Naive B cell (primary cell): ENCODE measurements at regions not wholly inside any gene's neighbourhood (a gene's known extent, or its start where the extent isn't known, plus 50 kb on each side); places are given as distances from the start of the nearest gene placed in this dataset.

Source experiments
- ATAC-seq, 2 donors: fragments of 150-1000 bp; cut with Tn5 transposase; 2 replicates each; pipeline ENCODE4 v1.10.0; 2021; ENCODE audit warnings: low read depth in 2 of 2, mild to moderate bottlenecking in 2 of 2, moderate library complexity in 2 of 2
- DNase-seq: peaks from one replicate; pipeline ENCODE4 v3.0.0; 2022
- H3K27ac Mint-ChIP-seq, 6 donors: one replicate each; pipeline ENCODE4 v1.8.0; 2020 to 2022; ENCODE audit warnings: mild to moderate bottlenecking in 6 of 6, mixed read lengths in 6 of 6, moderate library complexity in 5 of 6, inconsistent platforms in 2 of 6
- H3K27me3 Mint-ChIP-seq, 3 donors: one replicate each; pipeline ENCODE4 v1.8.0; 2021 to 2022; ENCODE audit warnings: mixed read lengths in 3 of 3, mild to moderate bottlenecking in 1 of 3
- H3K36me3 Mint-ChIP-seq, 2 donors: one replicate each; pipeline ENCODE4 v1.8.0; 2020 to 2022; ENCODE audit warnings: mixed read lengths in 2 of 2, inconsistent platforms in 1 of 2, mild to moderate bottlenecking in 1 of 2
- H3K4me1 Mint-ChIP-seq, 3 donors: one replicate each; pipeline ENCODE4 v1.8.0; 2020 to 2022; ENCODE audit warnings: mixed read lengths in 3 of 3, inconsistent platforms in 1 of 3, mild to moderate bottlenecking in 1 of 3, moderate library complexity in 1 of 3
- H3K4me3 Mint-ChIP-seq, 8 donors: one replicate each; pipeline ENCODE4 v1.8.0; 2020 to 2022; ENCODE audit warnings: mild to moderate bottlenecking in 8 of 8, mixed read lengths in 8 of 8, moderate library complexity in 8 of 8, inconsistent platforms in 2 of 8
- H3K9me3 Mint-ChIP-seq, 7 donors: one replicate each; pipeline ENCODE4 v1.8.0; 2020 to 2022; ENCODE audit warnings: mixed read lengths in 7 of 7, mild to moderate bottlenecking in 5 of 7, inconsistent platforms in 2 of 7, moderate library complexity in 1 of 7

DNA sequence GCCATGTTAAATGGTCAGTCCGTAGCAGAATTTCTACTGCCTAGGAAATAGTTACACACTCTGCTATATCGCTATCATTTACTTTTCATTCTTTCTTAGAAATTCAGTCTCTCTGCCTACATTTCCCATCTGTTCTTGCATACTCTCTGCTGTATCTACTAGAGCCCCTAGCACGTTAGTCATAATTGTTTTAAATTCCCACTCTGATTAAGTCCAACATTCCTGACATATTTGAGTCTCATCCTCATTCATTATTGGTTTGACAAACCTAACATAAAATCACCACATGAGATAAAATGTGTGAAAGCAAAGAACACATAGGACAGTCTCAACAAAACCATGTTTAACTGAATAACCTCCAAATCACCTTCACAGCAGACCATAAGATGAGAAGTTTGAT is 513.6 kb downstream of the PLPP3 start:
- Mint-ChIP-seq H3K4me1 (peaks cover 8 to 13% (median 12%) of the 10 kb centered on the region in 3 donors), H3K27ac (no peak overlapping the region), H3K9me3 (no peaks in the 10 kb centered on the region), H3K36me3 (no peaks in the 10 kb centered on the region), H3K4me3 (no peak overlapping the region), H3K27me3 (peaks cover 0 to 9% (median 5%) of the 10 kb centered on the region in 3 donors)
- ATAC-seq = no peak
- DNase-seq = no peak

DNA sequence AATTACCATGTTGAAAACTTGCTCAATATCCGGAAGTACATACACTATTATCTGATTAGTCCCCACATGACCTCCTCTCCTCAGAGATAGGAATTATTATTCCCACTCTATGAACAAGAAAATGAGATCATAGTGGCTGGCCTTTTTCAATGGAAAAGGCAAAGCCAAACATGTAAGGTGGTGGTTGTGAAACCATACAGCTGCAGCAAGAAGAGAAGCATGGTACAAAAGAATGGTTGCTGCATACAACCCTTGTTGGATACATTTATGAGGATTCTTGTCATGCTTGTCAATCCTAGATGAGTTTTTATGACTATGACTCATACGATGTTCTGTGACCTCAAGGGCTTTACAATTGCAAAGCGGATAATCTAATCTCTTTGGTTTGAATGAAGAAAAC is 514.7 kb downstream of the PLPP3 start:
- no peak overlapping the region for H3K4me3 Mint-ChIP-seq
- no peaks in the 10 kb centered on the region for H3K9me3 Mint-ChIP-seq
- H3K36me3 Mint-ChIP-seq = no peaks in the 10 kb centered on the region
- ATAC-seq (no peak), DNase-seq (no peak)
- peaks cover 0 to 9% (median 5%) of the 10 kb centered on the region in 3 donors for H3K27me3 Mint-ChIP-seq
- no peak overlapping the region for H3K27ac Mint-ChIP-seq
- H3K4me1 Mint-ChIP-seq = peaks cover 8 to 13% (median 12%) of the 10 kb centered on the region in 3 donors

DNA sequence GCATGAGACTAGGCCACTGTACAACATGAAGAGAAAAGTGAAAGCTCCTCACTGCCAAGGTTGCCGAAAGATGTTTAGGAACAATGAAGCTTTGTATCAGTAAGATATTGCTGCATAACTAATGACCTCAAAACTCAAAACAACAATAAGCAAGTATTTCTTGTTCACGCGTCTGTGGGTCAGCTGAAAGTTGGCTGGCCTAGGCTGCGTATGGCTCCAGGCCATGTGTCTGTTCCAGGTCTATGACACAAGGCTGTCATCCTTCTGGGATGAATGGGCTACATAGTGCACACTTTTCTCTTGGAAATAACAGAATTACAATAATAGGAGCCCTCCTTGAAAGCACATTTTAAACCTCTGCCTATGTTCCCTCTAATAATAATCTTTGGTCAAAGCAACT is 515.9 kb downstream of the PLPP3 start:
- DNase-seq (no peak), ATAC-seq (no peak)
- no peaks in the 10 kb centered on the region for H3K36me3 Mint-ChIP-seq
- peaks cover 0 to 9% (median 0%) of the 10 kb centered on the region in 3 donors for H3K27me3 Mint-ChIP-seq
- H3K9me3 Mint-ChIP-seq = no peaks in the 10 kb centered on the region
- H3K27ac Mint-ChIP-seq = no peak overlapping the region
- no peak overlapping the region for H3K4me3 Mint-ChIP-seq
- H3K4me1 Mint-ChIP-seq = peaks cover 8 to 13% (median 12%) of the 10 kb centered on the region in 3 donors

DNA sequence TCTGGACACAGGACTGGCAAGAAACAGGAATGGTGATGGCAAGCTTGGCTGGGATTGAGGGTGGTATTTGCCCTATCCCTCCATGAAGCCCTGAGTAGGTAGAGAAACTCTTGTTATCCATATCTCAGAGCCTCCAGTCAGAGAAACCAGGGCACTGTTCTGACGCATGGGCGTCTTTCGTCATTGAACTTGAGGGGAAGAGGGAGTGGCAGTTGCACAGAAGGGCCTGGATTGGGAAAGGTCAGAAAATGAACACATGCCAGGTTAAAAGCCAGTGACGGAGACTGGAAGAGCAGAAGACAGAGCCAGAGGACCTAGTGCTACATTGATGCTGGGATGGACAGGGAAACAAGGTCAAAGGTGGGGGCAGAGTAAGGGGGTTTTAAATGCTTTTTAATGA is 516.7 kb downstream of the PLPP3 start:
- Mint-ChIP-seq H3K4me1 (peaks cover 8 to 13% (median 12%) of the 10 kb centered on the region in 3 donors), H3K9me3 (no peaks in the 10 kb centered on the region), H3K4me3 (no peak overlapping the region), H3K27ac (peak overlapping the region in 2 of 6 donors; percentile 2 to 4), H3K36me3 (no peaks in the 10 kb centered on the region), H3K27me3 (peaks cover 0 to 9% (median 0%) of the 10 kb centered on the region in 3 donors)
- ATAC-seq = no peak
- no peak for DNase-seq

DNA sequence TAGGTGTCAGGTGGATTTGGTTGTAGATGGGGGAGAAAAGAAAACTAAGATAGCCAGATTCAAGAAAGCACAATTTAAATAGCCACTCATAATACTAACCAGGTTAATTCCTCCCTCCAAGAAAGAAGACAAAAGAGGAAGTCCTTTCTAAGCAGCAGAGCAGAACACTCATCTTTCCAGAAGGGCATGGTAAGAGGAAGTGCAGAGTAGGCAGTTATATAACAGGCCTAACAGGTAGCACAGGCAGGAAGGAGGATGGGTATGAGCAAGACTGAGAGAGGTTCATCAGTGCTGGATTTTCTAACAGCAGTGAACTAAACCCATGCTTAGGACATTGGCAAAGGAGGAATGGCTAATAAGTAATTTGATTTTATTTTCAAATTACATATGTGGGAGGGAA is 517.5 kb downstream of the PLPP3 start:
- peak; percentile 4 for DNase-seq
- Mint-ChIP-seq H3K27me3 (peaks cover 0 to under 1% (median 0%) of the 10 kb centered on the region in 3 donors), H3K9me3 (no peaks in the 10 kb centered on the region), H3K36me3 (no peaks in the 10 kb centered on the region), H3K27ac (peak overlapping the region in 2 of 6 donors; percentile 2 to 4), H3K4me1 (peaks cover 8 to 13% (median 12%) of the 10 kb centered on the region in 3 donors), H3K4me3 (no peak overlapping the region)
- ATAC-seq = peak; percentile 92 to 95

DNA sequence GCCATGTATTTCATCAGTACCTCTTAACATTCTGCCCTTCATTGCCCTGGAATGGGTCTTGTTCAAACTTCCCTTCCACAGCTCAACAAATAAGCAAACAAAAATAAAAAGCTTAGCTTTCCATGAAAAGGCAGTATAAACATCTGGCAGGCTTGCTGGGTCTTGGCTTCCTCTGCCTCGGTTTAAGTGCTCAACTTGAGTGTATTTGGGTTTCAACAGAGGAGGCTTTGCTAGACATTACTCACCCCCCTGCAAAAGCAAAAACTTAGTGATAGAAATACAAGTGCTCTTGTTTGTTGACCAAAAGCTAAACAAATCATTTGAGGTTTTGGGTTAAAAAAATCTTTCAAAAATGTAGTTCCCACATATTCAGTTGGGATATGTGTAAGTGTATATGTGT is 518.5 kb downstream of the PLPP3 start:
- Mint-ChIP-seq H3K4me3 (no peak overlapping the region), H3K27me3 (no peaks in the 10 kb centered on the region), H3K9me3 (no peaks in the 10 kb centered on the region), H3K4me1 (peaks cover 8 to 13% (median 12%) of the 10 kb centered on the region in 3 donors), H3K36me3 (no peaks in the 10 kb centered on the region), H3K27ac (no peak overlapping the region)
- no peak for ATAC-seq
- no peak for DNase-seq

DNA sequence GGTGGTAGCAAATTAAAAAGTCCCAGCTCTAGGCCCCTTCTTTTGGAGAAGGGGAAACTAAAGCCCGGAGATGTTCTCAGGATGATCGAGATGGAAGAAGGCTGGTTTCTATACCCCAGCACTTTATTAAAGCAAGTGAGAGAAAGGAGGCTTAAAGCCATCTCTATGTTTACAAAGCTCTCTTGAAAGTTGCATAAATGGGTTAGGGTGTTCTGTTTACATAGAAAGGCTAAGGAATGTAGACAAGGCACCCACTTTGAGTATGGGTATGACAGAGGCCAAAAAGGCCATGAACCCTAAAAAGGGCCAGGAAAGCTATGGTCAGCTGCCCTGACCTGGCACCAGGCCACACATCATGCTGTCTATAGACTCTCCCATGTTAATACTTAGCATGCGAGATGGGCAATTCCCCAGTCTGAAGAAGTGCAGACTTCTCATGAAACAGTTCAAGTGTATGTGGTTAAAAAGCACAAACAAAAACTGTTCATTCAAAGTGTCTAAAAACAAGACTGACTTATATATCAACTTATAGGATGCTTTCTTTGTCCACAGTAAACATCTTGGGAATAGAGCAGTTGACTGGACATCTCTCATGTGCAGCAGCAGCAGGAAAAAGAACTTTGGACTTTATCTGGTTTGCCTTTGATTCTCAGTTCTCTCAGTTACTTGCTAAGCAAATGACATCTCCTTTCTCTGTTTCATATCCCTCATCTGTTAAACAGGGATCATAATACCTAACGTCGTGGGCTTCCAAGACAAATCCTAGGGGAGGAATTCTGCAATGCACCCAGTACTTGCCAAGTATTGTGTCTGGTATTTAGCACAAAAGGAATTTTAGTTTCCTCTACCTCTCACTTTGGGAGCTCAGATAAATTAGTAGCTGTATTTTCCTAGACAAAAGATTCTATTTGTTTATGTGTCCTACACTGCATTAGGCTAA is 521.6 kb downstream of the PLPP3 start:
- ATAC-seq = no peak
- H3K4me3 Mint-ChIP-seq = no peak overlapping the region

DNA sequence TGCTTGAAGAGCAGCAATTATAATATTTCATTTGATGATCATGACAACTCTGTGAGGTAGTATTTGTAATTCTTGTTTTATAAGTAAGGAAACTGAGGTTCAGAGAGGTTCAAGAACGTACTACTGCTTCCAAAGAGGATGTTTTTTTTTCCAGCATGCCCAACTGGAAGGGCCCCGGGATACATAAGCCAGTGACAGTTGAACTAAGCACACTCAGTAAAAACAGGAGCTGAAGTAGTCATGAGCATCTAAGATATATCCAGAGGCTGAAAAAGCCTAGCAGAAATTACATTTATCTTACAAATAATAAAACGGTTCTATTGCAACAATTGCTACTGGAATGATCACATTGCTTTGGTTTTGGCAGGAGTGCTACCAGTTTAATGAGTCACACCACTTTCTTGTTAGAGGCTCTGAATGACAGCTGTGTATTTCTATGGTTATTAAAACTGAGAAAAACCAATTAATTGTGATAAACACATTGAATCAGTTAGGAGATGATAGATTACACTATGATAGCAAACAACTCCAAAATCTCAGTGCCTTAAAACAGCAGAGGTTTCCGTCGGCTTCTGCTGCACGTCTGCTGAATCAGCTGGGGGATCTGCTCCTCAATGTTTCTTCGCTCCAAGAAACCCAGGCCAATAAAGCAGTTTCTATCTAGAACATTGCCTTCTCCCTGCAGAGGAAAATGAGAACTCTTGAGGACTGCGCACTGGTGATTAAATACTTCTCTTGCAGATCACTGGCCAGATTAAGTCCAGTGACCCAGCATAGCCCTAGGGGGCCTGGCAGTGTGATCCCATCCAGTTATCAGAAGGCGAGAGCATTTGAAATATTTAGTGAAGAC is 522.7 kb downstream of the PLPP3 start:
- no peak overlapping the region for H3K4me3 Mint-ChIP-seq
- H3K9me3 Mint-ChIP-seq = no peaks in the 10 kb centered on the region
- H3K27me3 Mint-ChIP-seq = peaks cover 0 to 20% (median 7%) of the 10 kb centered on the region in 3 donors
- H3K27ac Mint-ChIP-seq = no peak overlapping the region
- no peak for DNase-seq
- H3K36me3 Mint-ChIP-seq = no peaks in the 10 kb centered on the region
- peaks cover 1 to 3% (median 2%) of the 10 kb centered on the region in 3 donors for H3K4me1 Mint-ChIP-seq
- ATAC-seq = no peak

More for the DNA sequence above, 521.6 kb downstream of the PLPP3 start:
- Mint-ChIP-seq H3K4me1 (peaks cover 8 to 12% (median 12%) of the 10 kb centered on the region in 3 donors), H3K27me3 (peaks cover 0 to 15% (median 5%) of the 10 kb centered on the region in 3 donors), H3K27ac (no peak overlapping the region), H3K36me3 (no peaks in the 10 kb centered on the region), H3K9me3 (no peaks in the 10 kb centered on the region)
- no peak for DNase-seq

DNA sequence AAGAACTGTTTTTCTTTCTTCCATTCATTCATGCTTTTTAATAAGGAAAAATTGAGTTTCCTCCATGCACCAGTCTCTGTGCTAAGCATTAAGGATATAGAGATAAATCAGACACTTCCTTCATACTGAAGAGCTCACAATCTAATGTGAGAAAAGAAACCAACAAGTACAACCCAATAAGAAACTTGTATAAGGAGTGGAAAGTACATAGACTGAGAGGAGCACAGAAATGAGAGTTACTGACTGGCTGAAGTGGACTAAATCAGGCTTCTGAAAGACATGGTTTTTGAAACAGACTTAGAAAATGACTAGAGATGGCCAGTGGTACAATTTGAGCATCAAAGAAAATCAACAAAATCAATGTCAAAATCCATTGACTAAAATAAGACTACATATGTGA is 524.4 kb downstream of the PLPP3 start:
- Mint-ChIP-seq H3K36me3 (no peaks in the 10 kb centered on the region), H3K4me3 (no peak overlapping the region), H3K4me1 (no peaks in the 10 kb centered on the region), H3K9me3 (peaks cover 0 to 8% (median 4%) of the 10 kb centered on the region in 7 donors), H3K27ac (peak overlapping the region in 1 of 6 donors; percentile 24), H3K27me3 (peaks cover 0 to 20% (median 7%) of the 10 kb centered on the region in 3 donors)
- DNase-seq (no peak), ATAC-seq (no peak)

DNA sequence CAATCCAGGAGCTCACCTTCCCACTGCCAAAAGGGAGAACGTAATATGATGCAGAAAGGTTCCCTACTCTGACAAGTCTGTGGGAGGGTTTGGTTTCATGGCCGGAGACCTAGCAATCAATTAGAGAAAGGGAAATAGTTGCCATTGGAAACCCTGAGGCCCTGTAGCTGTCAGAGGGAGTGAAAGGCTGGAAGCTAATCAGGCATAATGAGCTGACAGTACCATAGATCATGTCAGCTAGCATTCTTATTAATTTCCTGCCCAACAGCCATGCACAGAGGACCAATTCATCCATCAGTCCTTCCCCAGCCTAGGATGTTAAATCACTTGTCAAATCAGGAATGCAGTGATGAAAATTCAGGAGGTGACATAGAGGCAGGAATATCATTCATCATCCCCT is 527.3 kb downstream of the PLPP3 start:
- H3K4me3 Mint-ChIP-seq = no peak overlapping the region
- H3K9me3 Mint-ChIP-seq = peaks cover 0 to 10% (median 7%) of the 10 kb centered on the region in 7 donors
- no peak overlapping the region for H3K27ac Mint-ChIP-seq
- no peaks in the 10 kb centered on the region for H3K4me1 Mint-ChIP-seq
- no peak for DNase-seq
- H3K27me3 Mint-ChIP-seq = peaks cover 0 to 20% (median 7%) of the 10 kb centered on the region in 3 donors
- no peaks in the 10 kb centered on the region for H3K36me3 Mint-ChIP-seq
- ATAC-seq = no peak

DNA sequence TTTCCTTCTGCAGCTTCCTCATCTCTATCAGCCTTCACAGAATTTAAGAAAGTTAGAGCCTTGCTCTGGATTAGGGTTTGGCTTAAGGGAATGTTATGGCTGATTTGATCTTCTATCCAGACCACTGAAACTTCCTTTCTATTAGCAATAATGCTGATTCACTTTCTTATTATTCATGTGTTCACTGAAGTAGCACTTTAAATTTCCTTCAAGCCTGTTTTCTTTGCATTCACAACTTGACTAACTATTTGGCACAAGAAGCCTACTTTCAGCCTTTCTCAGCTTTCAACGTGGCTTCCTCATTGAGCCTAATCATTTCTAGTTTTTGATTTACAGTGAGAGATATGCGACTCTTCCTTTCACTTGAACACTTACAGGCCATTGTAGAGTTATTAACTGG is 528.5 kb downstream of the PLPP3 start:
- no peaks in the 10 kb centered on the region for H3K4me1 Mint-ChIP-seq
- ATAC-seq (no peak), DNase-seq (no peak)
- peaks cover 0 to 10% (median 7%) of the 10 kb centered on the region in 7 donors for H3K9me3 Mint-ChIP-seq
- no peak overlapping the region for H3K27ac Mint-ChIP-seq
- H3K36me3 Mint-ChIP-seq = no peaks in the 10 kb centered on the region
- H3K4me3 Mint-ChIP-seq = no peak overlapping the region
- peaks cover 0 to 20% (median 7%) of the 10 kb centered on the region in 3 donors for H3K27me3 Mint-ChIP-seq

DNA sequence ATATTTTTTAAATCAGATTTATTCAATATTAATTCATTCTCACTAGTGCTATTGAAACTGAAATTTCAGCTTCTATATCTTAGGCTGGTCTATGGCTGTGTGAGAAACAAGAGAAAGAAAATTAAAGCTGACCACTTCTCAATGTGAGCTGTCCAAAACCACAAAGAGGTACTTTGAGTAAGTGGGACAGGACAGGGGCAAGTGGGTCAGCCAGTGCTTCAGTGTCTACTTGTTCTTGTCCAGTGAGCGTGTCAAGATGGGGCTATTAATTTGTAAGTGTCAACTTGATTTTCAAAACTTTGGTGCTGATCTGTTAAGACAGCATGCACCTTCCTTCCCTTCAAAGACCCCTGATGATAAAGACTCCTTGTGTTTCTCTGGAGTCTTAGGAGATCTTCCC is 533.9 kb downstream of the PLPP3 start:
- Mint-ChIP-seq H3K4me1 (no peaks in the 10 kb centered on the region), H3K36me3 (no peaks in the 10 kb centered on the region), H3K4me3 (no peak overlapping the region), H3K27ac (no peak overlapping the region), H3K27me3 (peaks cover 0 to 13% (median 5%) of the 10 kb centered on the region in 3 donors), H3K9me3 (peaks cover 0 to 8% (median 5%) of the 10 kb centered on the region in 7 donors)
- DNase-seq (no peak), ATAC-seq (no peak)

DNA sequence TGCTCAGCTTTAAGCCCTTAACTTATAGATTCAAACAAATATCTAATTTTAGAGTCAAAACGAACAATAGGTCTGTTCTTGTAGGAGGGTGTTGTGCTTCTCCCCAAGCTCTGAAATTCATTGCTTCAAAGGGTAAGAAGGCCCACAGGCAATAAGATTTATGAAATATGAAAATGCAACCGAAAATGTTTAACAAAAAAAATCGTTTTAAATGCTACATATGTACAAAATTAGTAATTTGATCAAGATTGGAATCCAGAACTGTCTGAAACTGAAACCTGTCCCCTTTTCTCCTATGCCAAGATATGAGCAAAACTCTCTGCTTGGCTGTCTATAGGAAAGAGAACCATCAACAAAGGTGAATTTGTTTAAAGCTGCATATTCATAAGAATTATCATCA is 534.3 kb downstream of the PLPP3 start:
- H3K4me3 Mint-ChIP-seq = no peak overlapping the region
- H3K4me1 Mint-ChIP-seq = no peaks in the 10 kb centered on the region
- H3K27ac Mint-ChIP-seq = no peak overlapping the region
- H3K9me3 Mint-ChIP-seq = peaks cover 0 to 5% (median 2%) of the 10 kb centered on the region in 7 donors
- no peak for ATAC-seq
- no peaks in the 10 kb centered on the region for H3K36me3 Mint-ChIP-seq
- no peak for DNase-seq
- peaks cover 0 to 13% (median 5%) of the 10 kb centered on the region in 3 donors for H3K27me3 Mint-ChIP-seq
